Neural crest cell (in vitro differentiated cells): ENCODE measurements at regions not wholly inside any gene's neighbourhood (a gene's known extent, or its start where the extent isn't known, plus 50 kb on each side); places are given as distances from the start of the nearest gene placed in this dataset.

Experiments
- DNase-seq: peaks from one replicate; pipeline ENCODE4 v3.0.0; 2021; ENCODE audit warnings: low read depth, mixed read lengths, low spot score
- H3K27ac Mint-ChIP-seq: one replicate; pipeline ENCODE4 v1.8.0; 2021; ENCODE audit warnings: mild to moderate bottlenecking, mixed read lengths; ENCODE audit not compliant: unreplicated experiment
- H3K27me3 Mint-ChIP-seq: 2 replicates; pipeline ENCODE4 v1.8.0; 2021; ENCODE audit warnings: low read depth, mild to moderate bottlenecking, mixed read lengths
- H3K36me3 Mint-ChIP-seq: 2 replicates; pipeline ENCODE4 v1.8.0; 2021; ENCODE audit warnings: low read depth, mild to moderate bottlenecking, mixed read lengths
- H3K4me1 Mint-ChIP-seq: 2 replicates; pipeline ENCODE4 v1.8.0; 2021; ENCODE audit warnings: mixed read lengths
- H3K4me3 Mint-ChIP-seq: one replicate; pipeline ENCODE4 v1.8.0; 2021; ENCODE audit warnings: mild to moderate bottlenecking, mixed read lengths
- H3K9me3 Mint-ChIP-seq: 2 replicates; pipeline ENCODE4 v1.8.0; 2021; ENCODE audit warnings: mixed read lengths
- CTCF ChIP-seq: fragments of 200-600 bp; sonication (generic); conservative IDR thresholded peaks from 2 replicates; pipeline ENCODE4 v1.5.0; 2021; ENCODE audit warnings: antibody characterized with exemption, mild to moderate bottlenecking

DNA sequence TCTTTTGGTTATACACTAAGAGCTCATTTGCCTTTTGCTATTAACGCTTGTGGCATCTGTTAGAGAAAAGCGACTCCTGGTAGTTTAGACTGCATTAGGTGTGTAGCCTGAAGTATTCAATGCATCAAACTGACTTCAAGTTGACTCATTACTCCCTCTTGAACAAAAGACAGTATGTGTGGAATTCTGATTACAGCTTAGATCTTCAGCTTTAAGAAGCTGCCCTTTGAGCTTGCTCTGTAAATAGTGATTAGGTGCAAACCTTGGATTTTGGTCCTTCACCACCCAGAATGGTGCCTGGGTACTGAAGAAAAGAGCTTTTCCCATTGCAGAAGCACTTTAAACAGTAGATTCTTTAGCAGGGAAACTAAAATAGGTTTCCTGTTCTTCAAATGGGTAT is 62.1 kb downstream of the FAT3 start:
- DNase-seq, result no peak
- Mint-ChIP-seq H3K4me3 (no peak overlapping the region), H3K36me3 (no peaks in the 10 kb centered on the region), H3K27me3 (no peaks in the 10 kb centered on the region), H3K27ac (no peak overlapping the region), H3K4me1 (peaks cover 8% of the 10 kb centered on the region), H3K9me3 (no peaks in the 10 kb centered on the region)
- no peak for TF ChIP-seq CTCF

DNA sequence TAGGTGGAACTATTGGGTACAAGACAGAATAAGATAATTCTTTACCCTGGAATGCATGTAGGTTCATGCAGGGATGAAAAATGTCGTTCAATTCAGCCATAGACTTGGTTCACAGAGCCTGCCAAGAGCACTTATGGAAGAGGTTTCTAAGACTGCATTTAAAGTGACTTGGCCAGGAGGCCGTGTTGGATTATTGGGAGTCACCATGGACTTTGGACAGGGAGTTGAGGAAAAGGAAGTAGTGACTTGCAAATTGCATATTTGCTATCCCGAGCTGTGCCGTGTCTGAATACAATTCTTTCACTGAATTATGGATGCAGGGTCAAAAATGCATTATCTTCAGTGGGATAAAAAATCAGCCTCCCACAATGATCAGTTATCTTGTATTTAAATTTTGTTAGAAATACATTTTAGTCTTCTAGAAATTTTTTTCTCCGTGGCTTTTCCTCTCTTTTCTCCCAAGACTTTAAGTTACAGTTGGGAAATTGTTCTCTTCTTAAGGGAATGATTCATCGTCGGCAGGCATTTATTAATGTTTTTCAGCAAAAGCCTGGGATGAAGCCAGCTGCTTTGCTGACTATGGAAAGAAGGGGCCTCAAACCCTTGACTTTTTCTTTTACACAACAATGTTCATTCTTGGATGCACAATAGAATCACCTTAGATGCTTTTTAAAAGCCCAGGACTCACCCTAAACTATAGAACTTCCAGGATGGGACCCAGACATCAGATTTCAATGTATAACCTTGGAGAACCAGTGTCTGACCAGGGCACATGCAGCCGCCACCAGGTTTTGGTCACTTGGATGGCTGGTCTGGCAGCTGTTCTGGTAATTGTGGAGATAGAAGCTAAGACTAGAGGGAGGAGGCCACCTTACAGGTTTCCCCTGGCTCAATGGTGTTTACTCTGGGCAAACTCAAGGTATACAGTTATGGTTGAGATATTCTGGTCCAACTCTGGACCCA is 70.8 kb downstream of the FAT3 start:
- Mint-ChIP-seq H3K4me3 (no peak overlapping the region), H3K27ac (no peak overlapping the region), H3K4me1 (peaks cover 40% of the 10 kb centered on the region), H3K36me3 (no peaks in the 10 kb centered on the region), H3K27me3 (no peaks in the 10 kb centered on the region), H3K9me3 (peaks cover 2% of the 10 kb centered on the region)
- no peak for DNase-seq
- TF ChIP-seq CTCF, result no peak

DNA sequence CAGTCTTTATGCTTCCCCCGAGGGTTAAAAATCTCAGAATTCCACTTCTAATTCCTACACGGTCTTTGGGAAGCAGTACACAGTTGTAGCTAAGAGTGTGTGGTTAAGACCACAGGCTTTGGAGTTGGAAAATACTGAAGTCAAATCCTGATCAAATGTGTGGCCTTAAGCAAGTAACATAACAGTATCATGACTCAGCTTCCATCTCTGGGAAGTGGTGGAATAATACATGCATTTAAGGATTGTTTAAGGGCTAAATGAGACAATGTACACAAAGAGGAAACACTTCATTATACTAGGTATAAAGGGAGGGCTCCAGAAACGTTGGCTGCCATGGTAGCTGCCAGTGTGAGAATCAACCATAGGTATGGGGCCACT is 71.5 kb downstream of the FAT3 start:
- Mint-ChIP-seq H3K27ac (no peak overlapping the region), H3K4me1 (peaks cover 43% of the 10 kb centered on the region)

GRCh38 chr11:92297567-92298553 is 73.2 kb downstream of the FAT3 start:
- H3K4me1 Mint-ChIP-seq, result peaks cover 43% of the 10 kb centered on the region
- no peaks in the 10 kb centered on the region for H3K36me3 Mint-ChIP-seq
- TF ChIP-seq CTCF, result no peak

More for the DNA sequence above, 71.5 kb downstream of the FAT3 start:
- H3K27me3 Mint-ChIP-seq, result no peaks in the 10 kb centered on the region
- DNase-seq, result no peak
- H3K36me3 Mint-ChIP-seq, result no peaks in the 10 kb centered on the region
- no peak for TF ChIP-seq CTCF
- H3K9me3 Mint-ChIP-seq, result peaks cover 2% of the 10 kb centered on the region
- H3K4me3 Mint-ChIP-seq, result no peak overlapping the region

GRCh38 chr11:92300876-92301275 is 76.3 kb downstream of the FAT3 start:
- Mint-ChIP-seq H3K36me3 (no peaks in the 10 kb centered on the region), H3K9me3 (no peaks in the 10 kb centered on the region), H3K27me3 (no peaks in the 10 kb centered on the region), H3K4me1 (peaks cover 34% of the 10 kb centered on the region), H3K27ac (no peak overlapping the region), H3K4me3 (no peak overlapping the region)
- TF ChIP-seq CTCF, result no peak
- DNase-seq, result no peak

More at GRCh38 chr11:92297567-92298553, 73.2 kb downstream of the FAT3 start:
- DNase-seq, result no peak
- Mint-ChIP-seq H3K9me3 (peaks cover 2% of the 10 kb centered on the region), H3K27ac (no peak overlapping the region), H3K27me3 (no peaks in the 10 kb centered on the region), H3K4me3 (no peak overlapping the region)
